ENCODE measurements at regions not wholly inside any gene's neighbourhood (a gene's known extent, or its start where the extent isn't known, plus 50 kb on each side); places are given as distances from the start of the nearest gene placed in this dataset.
"Not testable (repeated sequence)": the region's sequence is repeated elsewhere in the genome, so short reads cannot be mapped to it uniquely, and the experiment has no call there.

GRCh38 chr9:38518826-38519225 is 94.6 kb upstream of the IGFBPL1 start:
- no peaks in the 10 kb centered on the region for H3K9me3 ChIP-seq (ENCODE audit: control insufficient read depth in 2 of 3, insufficient read depth in 1 of 3, low read length in 3 of 3)
- H3K4me1 ChIP-seq (ENCODE audit: control insufficient read depth in 2 of 3, insufficient read depth in 2 of 3, low read depth in 1 of 3, low read length in 3 of 3) = no peaks in the 10 kb centered on the region
- H3K36me3 ChIP-seq (ENCODE audit: control insufficient read depth in 2 of 3, insufficient read depth in 3 of 3, low read length in 3 of 3) = no peaks in the 10 kb centered on the region
- no peak overlapping the region for H3K9ac ChIP-seq (ENCODE audit: low read length in 3 of 3)
- no peak for DNase-seq
- FAIRE-seq = no peak
- H3K27ac ChIP-seq (ENCODE audit: low read depth in 2 of 2, low read length in 2 of 2) = no peak overlapping the region
- H3K27me3 ChIP-seq (ENCODE audit: control insufficient read depth, insufficient read depth, low read length) = no peaks in the 10 kb centered on the region
- TF ChIP-seq CTCF (IDR thresholded peaks at IDR 0.05; ENCODE audit: borderline replicate concordance, extremely low read depth, insufficient read depth) = no peak
- no peak overlapping the region for H3K4me3 ChIP-seq (ENCODE audit: low read length in 3 of 3)
- intact Hi-C loops (cut with DNase I) = no loop called here

- H3K4me1 ChIP-seq (ENCODE audit: control insufficient read depth in 2 of 3, insufficient read depth in 2 of 3, low read depth in 1 of 3, low read length in 3 of 3); H3K9ac ChIP-seq (ENCODE audit: low read length in 3 of 3); H3K27ac ChIP-seq (ENCODE audit: low read depth in 2 of 2, low read length in 2 of 2); intact Hi-C loops (cut with DNase I); H3K9me3 ChIP-seq (ENCODE audit: control insufficient read depth in 2 of 3, insufficient read depth in 1 of 3, low read length in 3 of 3); H3K4me3 ChIP-seq (ENCODE audit: low read length in 3 of 3); H3K27me3 ChIP-seq (ENCODE audit: control insufficient read depth, insufficient read depth, low read length); H3K36me3 ChIP-seq (ENCODE audit: control insufficient read depth in 2 of 3, insufficient read depth in 3 of 3, low read length in 3 of 3); FAIRE-seq; DNase-seq: not testable (repeated sequence)
Measured at GRCh38 chr9:38516273-38516672, 92.0 kb upstream of the IGFBPL1 start.

GRCh38 chr9:38515055-38515454 is 90.8 kb upstream of the IGFBPL1 start:
- intact Hi-C loops (cut with DNase I); H3K4me1 ChIP-seq (ENCODE audit: control insufficient read depth in 2 of 3, insufficient read depth in 2 of 3, low read depth in 1 of 3, low read length in 3 of 3); DNase-seq; H3K27me3 ChIP-seq (ENCODE audit: control insufficient read depth, insufficient read depth, low read length); H3K9ac ChIP-seq (ENCODE audit: low read length in 3 of 3); H3K36me3 ChIP-seq (ENCODE audit: control insufficient read depth in 2 of 3, insufficient read depth in 3 of 3, low read length in 3 of 3); FAIRE-seq; H3K9me3 ChIP-seq (ENCODE audit: control insufficient read depth in 2 of 3, insufficient read depth in 1 of 3, low read length in 3 of 3); H3K4me3 ChIP-seq (ENCODE audit: low read length in 3 of 3); H3K27ac ChIP-seq (ENCODE audit: low read depth in 2 of 2, low read length in 2 of 2): not testable (repeated sequence)

- not testable (repeated sequence) for H3K9me3 ChIP-seq (ENCODE audit: control insufficient read depth in 2 of 3, insufficient read depth in 1 of 3, low read length in 3 of 3)
Measured at GRCh38 chr9:38510340-38510739, 86.1 kb upstream of the IGFBPL1 start.

GRCh38 chr9:38507587-38507986 is 83.3 kb upstream of the IGFBPL1 start:
- no peak for FAIRE-seq
- intact Hi-C loops (cut with DNase I) = no loop called here

More at GRCh38 chr9:38510340-38510739, 86.1 kb upstream of the IGFBPL1 start:
- H3K36me3 ChIP-seq (ENCODE audit: control insufficient read depth in 2 of 3, insufficient read depth in 3 of 3, low read length in 3 of 3); intact Hi-C loops (cut with DNase I); DNase-seq; FAIRE-seq; H3K27me3 ChIP-seq (ENCODE audit: control insufficient read depth, insufficient read depth, low read length); H3K27ac ChIP-seq (ENCODE audit: low read depth in 2 of 2, low read length in 2 of 2); H3K4me3 ChIP-seq (ENCODE audit: low read length in 3 of 3); H3K4me1 ChIP-seq (ENCODE audit: control insufficient read depth in 2 of 3, insufficient read depth in 2 of 3, low read depth in 1 of 3, low read length in 3 of 3); H3K9ac ChIP-seq (ENCODE audit: low read length in 3 of 3): not testable (repeated sequence)

GRCh38 chr9:38500171-38500570 is 75.9 kb upstream of the IGFBPL1 start:
- H3K36me3 ChIP-seq (ENCODE audit: control insufficient read depth in 2 of 3, insufficient read depth in 3 of 3, low read length in 3 of 3); FAIRE-seq; H3K27me3 ChIP-seq (ENCODE audit: control insufficient read depth, insufficient read depth, low read length); H3K4me1 ChIP-seq (ENCODE audit: control insufficient read depth in 2 of 3, insufficient read depth in 2 of 3, low read depth in 1 of 3, low read length in 3 of 3); H3K4me3 ChIP-seq (ENCODE audit: low read length in 3 of 3); H3K27ac ChIP-seq (ENCODE audit: low read depth in 2 of 2, low read length in 2 of 2); H3K9me3 ChIP-seq (ENCODE audit: control insufficient read depth in 2 of 3, insufficient read depth in 1 of 3, low read length in 3 of 3); H3K9ac ChIP-seq (ENCODE audit: low read length in 3 of 3); intact Hi-C loops (cut with DNase I): not testable (repeated sequence)
- DNase-seq = peak in 4 of 5 donors; percentile 66 to 87 (median 82)

More at GRCh38 chr9:38507587-38507986, 83.3 kb upstream of the IGFBPL1 start:
- no peak overlapping the region for H3K4me3 ChIP-seq (ENCODE audit: low read length in 3 of 3)
- no peak for TF ChIP-seq CTCF (IDR thresholded peaks at IDR 0.05; ENCODE audit: borderline replicate concordance, extremely low read depth, insufficient read depth)
- H3K9me3 ChIP-seq (ENCODE audit: control insufficient read depth in 2 of 3, insufficient read depth in 1 of 3, low read length in 3 of 3) = no peaks in the 10 kb centered on the region
- H3K4me1 ChIP-seq (ENCODE audit: control insufficient read depth in 2 of 3, insufficient read depth in 2 of 3, low read depth in 1 of 3, low read length in 3 of 3) = no peaks in the 10 kb centered on the region
- H3K27me3 ChIP-seq (ENCODE audit: control insufficient read depth, insufficient read depth, low read length) = no peaks in the 10 kb centered on the region
- H3K9ac ChIP-seq (ENCODE audit: low read length in 3 of 3) = no peak overlapping the region
- no peak overlapping the region for H3K27ac ChIP-seq (ENCODE audit: low read depth in 2 of 2, low read length in 2 of 2)
- no peaks in the 10 kb centered on the region for H3K36me3 ChIP-seq (ENCODE audit: control insufficient read depth in 2 of 3, insufficient read depth in 3 of 3, low read length in 3 of 3)
- DNase-seq = no peak

- H3K4me1 ChIP-seq (ENCODE audit: control insufficient read depth in 2 of 3, insufficient read depth in 2 of 3, low read depth in 1 of 3, low read length in 3 of 3); DNase-seq; FAIRE-seq; H3K27me3 ChIP-seq (ENCODE audit: control insufficient read depth, insufficient read depth, low read length); H3K4me3 ChIP-seq (ENCODE audit: low read length in 3 of 3); intact Hi-C loops (cut with DNase I); H3K36me3 ChIP-seq (ENCODE audit: control insufficient read depth in 2 of 3, insufficient read depth in 3 of 3, low read length in 3 of 3); H3K9me3 ChIP-seq (ENCODE audit: control insufficient read depth in 2 of 3, insufficient read depth in 1 of 3, low read length in 3 of 3); H3K9ac ChIP-seq (ENCODE audit: low read length in 3 of 3); H3K27ac ChIP-seq (ENCODE audit: low read depth in 2 of 2, low read length in 2 of 2): not testable (repeated sequence)
Measured at GRCh38 chr9:38498551-38498950, 74.3 kb upstream of the IGFBPL1 start.

All from kidney (tissue), 13 donors.